Liver (tissue), 7 donors: ENCODE measurements at regions not wholly inside any gene's neighbourhood (a gene's known extent, or its start where the extent isn't known, plus 50 kb on each side); places are given as distances from the start of the nearest gene placed in this dataset.
"Not testable (repeated sequence)": the region's sequence is repeated elsewhere in the genome, so short reads cannot be mapped to it uniquely, and the experiment has no call there.

Experiments used
- DNase-seq: peaks from one replicate; pipeline ENCODE4 v3.0.0-alpha.2; 2017; ENCODE audit warnings: low spot score
- H3K27ac ChIP-seq, 2 donors: one replicate each; pipeline ENCODE4 v1.7.0; 2013; ENCODE audit warnings: inconsistent platforms in 2 of 2, low read length in 2 of 2, control low read depth in 1 of 2, low read depth in 1 of 2, mild to moderate bottlenecking in 1 of 2
- H3K27me3 ChIP-seq, 4 donors: one replicate each; pipeline versions ENCODE4 v1.6.1 to v1.7.0; 2013; ENCODE audit warnings: low read length in 3 of 4, inconsistent platforms in 1 of 4, mild to moderate bottlenecking in 1 of 4, moderate library complexity in 1 of 4; ENCODE audit not compliant: control insufficient read depth in 4 of 4, insufficient read depth in 4 of 4
- H3K36me3 ChIP-seq, 4 donors: one replicate each; pipeline versions ENCODE4 v1.6.1 to v1.7.0; 2013; ENCODE audit warnings: low read length in 3 of 4, mild to moderate bottlenecking in 3 of 4, low read depth in 1 of 4, moderate library complexity in 1 of 4; ENCODE audit not compliant: control insufficient read depth in 4 of 4, insufficient read depth in 3 of 4
- H3K4me1 ChIP-seq, 4 donors: one replicate each; pipeline versions ENCODE4 v1.6.1 to v1.7.0; 2013; ENCODE audit warnings: low read length in 3 of 4, mild to moderate bottlenecking in 3 of 4, moderate library complexity in 1 of 4; ENCODE audit not compliant: control insufficient read depth in 4 of 4, insufficient read depth in 4 of 4
- H3K4me3 ChIP-seq, 3 donors: one replicate each; pipeline versions ENCODE4 v1.6.1 to v1.7.0; 2013; ENCODE audit warnings: low read length in 3 of 3, control low read depth in 1 of 3, low read depth in 1 of 3, mild to moderate bottlenecking in 1 of 3
- H3K9ac ChIP-seq, 2 donors: one replicate each; pipeline ENCODE4 v1.7.0; 2013; ENCODE audit warnings: low read length in 2 of 2, mild to moderate bottlenecking in 2 of 2, moderate library complexity in 2 of 2, control low read depth in 1 of 2, low read depth in 1 of 2
- H3K9me3 ChIP-seq, 4 donors: one replicate each; pipeline versions ENCODE4 v1.6.1 to v1.7.0; 2013; ENCODE audit warnings: low read length in 3 of 4; ENCODE audit not compliant: control insufficient read depth in 4 of 4
- EGR1 ChIP-seq, 2 donors: IDR thresholded peaks; 2 replicates each; pipeline ENCODE4 v1.6.1; 2016 to 2018; ENCODE audit warnings: antibody characterized with exemption in 2 of 2, low read depth in 2 of 2
- FOXA1 ChIP-seq: IDR thresholded peaks from 2 replicates; pipeline ENCODE4 v1.6.1; 2016; ENCODE audit warnings: antibody characterized with exemption
- FOXA2 ChIP-seq: IDR thresholded peaks from 2 replicates; pipeline ENCODE4 v1.6.1; 2016; ENCODE audit warnings: antibody characterized with exemption
- GABPA ChIP-seq, 2 donors: IDR thresholded peaks in 1 of 2; conservative IDR thresholded peaks in 1 of 2; 2 replicates each; pipeline ENCODE4 v1.6.1; 2016; ENCODE audit warnings: antibody characterized with exemption in 2 of 2, mild to moderate bottlenecking in 1 of 2, moderate library complexity in 1 of 2
- HNF4A ChIP-seq, 2 donors: conservative IDR thresholded peaks; 2 replicates each; pipeline ENCODE4 v1.6.1; 2016; ENCODE audit warnings: antibody characterized with exemption in 2 of 2, mild to moderate bottlenecking in 2 of 2
- NR2F2 ChIP-seq: IDR thresholded peaks from 2 replicates; pipeline ENCODE4 v1.6.1; 2016; ENCODE audit warnings: antibody characterized with exemption
- RAD21 ChIP-seq, 2 donors: IDR thresholded peaks; 2 replicates each; pipeline ENCODE4 v1.6.1; 2016; ENCODE audit warnings: antibody characterized with exemption in 2 of 2, mild to moderate bottlenecking in 2 of 2
- RXRA ChIP-seq, 2 donors: IDR thresholded peaks; 2 replicates each; pipeline ENCODE4 v1.6.1; 2017 to 2018; ENCODE audit warnings: antibody characterized with exemption in 2 of 2, mild to moderate bottlenecking in 1 of 2
- SP1 ChIP-seq: IDR thresholded peaks from 2 replicates; pipeline ENCODE4 v1.6.1; 2018; ENCODE audit warnings: antibody characterized with exemption, mild to moderate bottlenecking
- TAF1 ChIP-seq: conservative IDR thresholded peaks from 2 replicates; pipeline ENCODE4 v1.6.1; 2016; ENCODE audit warnings: antibody characterized with exemption, mild to moderate bottlenecking
- YY1 ChIP-seq: IDR thresholded peaks from 2 replicates; pipeline ENCODE4 v1.6.1; 2016; ENCODE audit warnings: antibody characterized with exemption, mild to moderate bottlenecking
- WGBS: extraction: QIAGEN DNeasy Blood & Tissue Kit; methylation state at CpG from one replicate; pipeline ENCODE4 v1.1.7; 2013; 5-methylcytosine and 5-hydroxymethylcytosine counted together
- TF ChIP-seq, protein P1 (sequence below): IDR thresholded peaks from 2 replicates; pipeline ENCODE4 v1.6.1; 2016; ENCODE audit warnings: antibody characterized with exemption
- TF ChIP-seq, protein P2 (sequence below): IDR thresholded peaks from 2 replicates; pipeline ENCODE4 v1.6.1; 2016; ENCODE audit warnings: antibody characterized with exemption
- TF ChIP-seq, protein P3 (sequence below): IDR thresholded peaks from 2 replicates; pipeline ENCODE4 v1.6.1; 2016; ENCODE audit warnings: antibody characterized with exemption, mild to moderate bottlenecking
- donor health status: healthy.
- donor health status: healthy.
- donor health status: healthy.
- donor health status: healthy.

DNA sequence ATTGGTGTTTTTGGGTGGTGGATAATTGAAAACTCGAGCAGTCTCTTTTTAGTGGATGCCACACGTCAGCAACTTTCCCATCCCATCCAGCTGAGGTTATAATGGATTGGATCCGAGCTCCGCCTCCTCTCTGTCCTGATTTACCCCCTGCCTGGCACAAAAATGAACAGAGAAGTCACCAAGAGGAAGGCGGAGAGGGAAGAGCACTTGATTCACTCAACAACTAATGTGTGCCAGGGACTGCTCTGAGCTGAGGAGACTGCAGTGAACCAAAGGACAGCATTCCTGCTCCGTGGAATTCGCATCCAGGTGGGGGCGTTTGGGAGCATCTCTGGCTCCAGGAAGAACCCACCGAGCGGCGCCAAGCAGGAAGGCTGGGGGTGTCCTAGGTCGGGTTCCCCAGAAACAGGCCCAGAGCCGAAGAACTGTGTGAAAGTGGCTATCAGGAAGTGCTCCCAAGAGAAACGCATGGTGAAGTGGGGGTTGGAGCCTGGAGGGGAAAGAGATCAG is 95.8 kb upstream of the NAA20 start:
- Histone ChIP-seq H3K36me3 (no peaks in the 10 kb centered on the region), H3K4me1 (peaks cover 0 to 8% (median 4%) of the 10 kb centered on the region in 4 donors), H3K9me3 (no peaks in the 10 kb centered on the region), H3K27ac (peak overlapping the region in 1 of 2 donors; percentile 46), H3K9ac (no peak overlapping the region), H3K4me3 (no peak overlapping the region), H3K27me3 (no peaks in the 10 kb centered on the region)
- 70% methylated on average over 14 of the region's 14 CpGs for WGBS
- DNase-seq, result no peak
- TF ChIP-seq RXRA (IDR thresholded peaks at IDR 0.05), result peak in 1 of 2 donors; percentile 25
- no peak for TF ChIP-seq HNF4A (conservative IDR thresholded peaks at IDR 0.05)

DNA sequence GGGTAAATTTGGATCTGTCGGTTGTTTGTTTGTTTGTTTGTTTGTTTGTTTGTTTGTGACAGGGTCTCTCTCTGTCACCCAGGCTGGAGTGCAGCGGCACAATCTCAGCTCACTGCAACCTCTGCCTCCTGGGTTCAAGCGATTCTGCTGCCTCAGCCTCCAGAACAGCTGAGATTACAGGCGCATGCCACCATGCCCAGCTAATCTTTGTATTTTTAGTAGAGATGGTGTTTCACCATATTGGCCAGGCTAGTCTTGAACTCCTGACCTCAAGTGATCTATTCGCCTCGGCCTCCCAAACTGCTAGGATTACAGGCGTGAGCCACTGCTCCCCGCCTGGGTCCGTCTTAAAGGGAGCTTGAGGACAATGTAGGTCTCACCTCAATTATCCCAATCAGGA is 95.3 kb upstream of the NAA20 start:
- not testable (repeated sequence) for H3K4me1 ChIP-seq, H3K9ac ChIP-seq, H3K9me3 ChIP-seq, H3K36me3 ChIP-seq, DNase-seq, H3K27me3 ChIP-seq, H3K4me3 ChIP-seq
- peak overlapping the region in 1 of 2 donors; percentile 46 for H3K27ac ChIP-seq
- WGBS, result 77% methylated on average over 9 of the region's 9 CpGs

DNA sequence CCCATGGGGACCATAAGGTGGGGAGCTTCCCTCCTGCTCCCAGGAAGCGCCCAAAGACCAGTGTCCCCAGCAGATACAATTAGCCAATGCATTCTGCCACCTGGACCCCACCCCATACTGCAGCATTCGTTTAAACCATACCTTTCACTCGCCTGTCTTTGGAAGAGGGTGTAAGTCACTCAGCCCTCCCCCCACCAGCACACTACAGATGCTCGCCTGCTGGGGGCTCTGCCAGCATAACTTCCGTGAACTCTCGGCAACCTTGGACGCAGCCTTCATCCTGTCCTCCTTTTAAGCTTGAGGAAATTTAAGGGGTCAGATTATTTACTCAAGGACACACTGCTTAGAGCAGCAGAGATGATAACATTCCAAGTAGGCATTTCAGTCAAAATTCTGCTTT is 94.4 kb upstream of the NAA20 start:
- TF ChIP-seq FOXA1 (no peak), RXRA (IDR thresholded peaks at IDR 0.05) (peak in 1 of 2 donors; percentile 39), SP1 (no peak), EGR1 (IDR thresholded peaks at IDR 0.05; ENCODE audit: low read depth in 2 of 2) (no peak), NR2F2 (peak; percentile 77), RAD21 (IDR thresholded peaks at IDR 0.05) (peak in 1 of 2 donors; percentile 11)
- TF ChIP-seq, protein P1, sequence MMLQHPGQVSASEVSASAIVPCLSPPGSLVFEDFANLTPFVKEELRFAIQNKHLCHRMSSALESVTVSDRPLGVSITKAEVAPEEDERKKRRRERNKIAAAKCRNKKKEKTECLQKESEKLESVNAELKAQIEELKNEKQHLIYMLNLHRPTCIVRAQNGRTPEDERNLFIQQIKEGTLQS, result no peak
- Histone ChIP-seq H3K9me3 (no peaks in the 10 kb centered on the region), H3K27ac (no peak overlapping the region), H3K4me3 (no peak overlapping the region), H3K4me1 (peaks cover 0 to 8% (median 4%) of the 10 kb centered on the region in 4 donors), H3K36me3 (no peaks in the 10 kb centered on the region), H3K27me3 (no peaks in the 10 kb centered on the region), H3K9ac (no peak overlapping the region)
- DNase-seq, result no peak
- WGBS, result 85% methylated on average over 7 of the region's 7 CpGs

DNA sequence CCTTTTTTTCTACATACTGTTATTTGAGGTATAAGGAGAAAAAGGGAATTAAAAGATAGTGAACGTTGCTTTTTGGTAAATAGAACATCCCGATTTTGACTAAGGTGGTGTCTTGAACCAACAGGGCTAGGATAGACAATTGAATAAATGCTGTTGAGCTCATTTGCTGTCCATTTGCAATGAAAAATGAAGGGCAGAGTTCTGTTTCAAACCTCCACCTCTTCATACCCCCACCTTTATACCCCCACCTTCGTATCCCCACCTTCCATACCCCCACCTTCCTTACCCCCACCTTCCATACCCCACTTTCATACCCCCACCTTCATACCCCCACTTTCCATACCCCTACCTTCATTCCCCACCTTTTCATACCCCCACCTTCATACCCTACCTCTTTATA is 93.4 kb upstream of the NAA20 start:
- H3K27me3 ChIP-seq, result no peaks in the 10 kb centered on the region
- TF ChIP-seq NR2F2, result no peak
- TF ChIP-seq, protein P1, result no peak
- H3K36me3 ChIP-seq, result no peaks in the 10 kb centered on the region
- no peaks in the 10 kb centered on the region for H3K9me3 ChIP-seq
- H3K27ac ChIP-seq, result no peak overlapping the region
- no peak for DNase-seq
- peaks cover 0 to 8% (median 4%) of the 10 kb centered on the region in 4 donors for H3K4me1 ChIP-seq
- H3K9ac ChIP-seq, result no peak overlapping the region
- no peak overlapping the region for H3K4me3 ChIP-seq
- 83% methylated on average over 3 of the region's 3 CpGs for WGBS

DNA sequence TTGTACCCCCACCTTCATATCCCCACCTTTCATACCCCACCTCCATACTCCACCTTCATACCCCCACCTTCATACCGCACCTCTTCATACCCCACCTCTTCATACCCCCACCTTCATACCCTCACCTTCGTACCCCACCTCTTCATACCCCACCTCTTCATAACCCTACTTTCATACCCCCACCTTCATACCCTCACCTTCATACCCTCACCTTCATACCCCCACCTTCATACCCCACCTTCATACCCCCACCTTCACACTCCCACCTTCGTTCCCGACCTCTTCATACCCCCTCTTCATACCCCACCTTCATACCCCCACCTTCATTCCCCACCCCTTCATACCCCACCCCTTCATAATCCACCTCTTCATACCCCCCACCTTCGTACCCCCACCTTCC is 92.9 kb upstream of the NAA20 start:
- DNase-seq, result no peak
- H3K36me3 ChIP-seq, result no peaks in the 10 kb centered on the region
- peaks cover 0 to 8% (median 4%) of the 10 kb centered on the region in 4 donors for H3K4me1 ChIP-seq
- no peak overlapping the region for H3K4me3 ChIP-seq
- WGBS, result 88% methylated on average over 5 of the region's 5 CpGs
- no peak overlapping the region for H3K27ac ChIP-seq
- TF ChIP-seq EGR1 (IDR thresholded peaks at IDR 0.05; ENCODE audit: low read depth in 2 of 2), result no peak
- TF ChIP-seq FOXA1, result no peak
- TF ChIP-seq FOXA2, result no peak
- TF ChIP-seq SP1, result no peak
- TF ChIP-seq, protein P2, sequence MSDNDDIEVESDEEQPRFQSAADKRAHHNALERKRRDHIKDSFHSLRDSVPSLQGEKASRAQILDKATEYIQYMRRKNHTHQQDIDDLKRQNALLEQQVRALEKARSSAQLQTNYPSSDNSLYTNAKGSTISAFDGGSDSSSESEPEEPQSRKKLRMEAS, result no peak
- TF ChIP-seq TAF1, result no peak
- no peak for TF ChIP-seq GABPA (IDR thresholded peaks at IDR 0.05 in 1 of 2, conservative IDR thresholded peaks at IDR 0.05 in 1 of 2)
- TF ChIP-seq, protein P3, sequence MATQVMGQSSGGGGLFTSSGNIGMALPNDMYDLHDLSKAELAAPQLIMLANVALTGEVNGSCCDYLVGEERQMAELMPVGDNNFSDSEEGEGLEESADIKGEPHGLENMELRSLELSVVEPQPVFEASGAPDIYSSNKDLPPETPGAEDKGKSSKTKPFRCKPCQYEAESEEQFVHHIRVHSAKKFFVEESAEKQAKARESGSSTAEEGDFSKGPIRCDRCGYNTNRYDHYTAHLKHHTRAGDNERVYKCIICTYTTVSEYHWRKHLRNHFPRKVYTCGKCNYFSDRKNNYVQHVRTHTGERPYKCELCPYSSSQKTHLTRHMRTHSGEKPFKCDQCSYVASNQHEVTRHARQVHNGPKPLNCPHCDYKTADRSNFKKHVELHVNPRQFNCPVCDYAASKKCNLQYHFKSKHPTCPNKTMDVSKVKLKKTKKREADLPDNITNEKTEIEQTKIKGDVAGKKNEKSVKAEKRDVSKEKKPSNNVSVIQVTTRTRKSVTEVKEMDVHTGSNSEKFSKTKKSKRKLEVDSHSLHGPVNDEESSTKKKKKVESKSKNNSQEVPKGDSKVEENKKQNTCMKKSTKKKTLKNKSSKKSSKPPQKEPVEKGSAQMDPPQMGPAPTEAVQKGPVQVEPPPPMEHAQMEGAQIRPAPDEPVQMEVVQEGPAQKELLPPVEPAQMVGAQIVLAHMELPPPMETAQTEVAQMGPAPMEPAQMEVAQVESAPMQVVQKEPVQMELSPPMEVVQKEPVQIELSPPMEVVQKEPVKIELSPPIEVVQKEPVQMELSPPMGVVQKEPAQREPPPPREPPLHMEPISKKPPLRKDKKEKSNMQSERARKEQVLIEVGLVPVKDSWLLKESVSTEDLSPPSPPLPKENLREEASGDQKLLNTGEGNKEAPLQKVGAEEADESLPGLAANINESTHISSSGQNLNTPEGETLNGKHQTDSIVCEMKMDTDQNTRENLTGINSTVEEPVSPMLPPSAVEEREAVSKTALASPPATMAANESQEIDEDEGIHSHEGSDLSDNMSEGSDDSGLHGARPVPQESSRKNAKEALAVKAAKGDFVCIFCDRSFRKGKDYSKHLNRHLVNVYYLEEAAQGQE, result no peak
- TF ChIP-seq YY1, result no peak
- no peaks in the 10 kb centered on the region for H3K9me3 ChIP-seq
- H3K27me3 ChIP-seq, result no peaks in the 10 kb centered on the region
- H3K9ac ChIP-seq, result no peak overlapping the region
